ENCODE measurements at regions not wholly inside any gene's neighbourhood (a gene's known extent, or its start where the extent isn't known, plus 50 kb on each side); places are given as distances from the start of the nearest gene placed in this dataset.

- ChIA-PET POLR2A (ENCODE audit: unreplicated experiment) (no interaction called here), CTCF (interaction anchor here (0.6 kb wide), 1 partner anchor 10 kb away, joined by 3 read pairs; no protein-coding TSS in a partner anchor)
- no peak overlapping the region for H3K18ac ChIP-seq (ENCODE audit: low read depth, low read length)
- H4K91ac ChIP-seq (ENCODE audit: insufficient read depth, low read depth, low read length): no peak overlapping the region
- H3K4me2 ChIP-seq (ENCODE audit: low read depth, low read length): no peak overlapping the region
- H2BK15ac ChIP-seq (ENCODE audit: low read depth, low read length): no peak overlapping the region
- no peaks in the 10 kb centered on the region for H3K36me3 ChIP-seq (ENCODE audit: control insufficient read depth, insufficient read depth, low read length)
- no peaks in the 10 kb centered on the region for H3K9me1 ChIP-seq (ENCODE audit: insufficient read depth, low read length)
- DNase-seq: no peak
- no peak overlapping the region for H4K8ac ChIP-seq (ENCODE audit: low read depth in 2 of 2, low read length in 2 of 2)
- in situ Hi-C loops (cut with MboI; ENCODE audit: low sequenced_read_pairs) (no loop called here), intact Hi-C loops (cut with micrococcal nuclease) (no loop called here), dilution Hi-C loops (cut with HindIII; ENCODE audit: low sequenced_read_pairs, unreplicated experiment) (no loop called here)
- H3K4me3 ChIP-seq (ENCODE audit: insufficient read depth, low read depth, low read length): no peak overlapping the region
- no peaks in the 10 kb centered on the region for H3K79me1 ChIP-seq (ENCODE audit: low read depth in 1 of 2, low read length in 2 of 2)
- no peaks in the 10 kb centered on the region for H3K27me3 ChIP-seq (ENCODE audit: control insufficient read depth, insufficient read depth, low read length)
- no peak for ATAC-seq (ENCODE audit: low read depth)
- H3K4ac ChIP-seq (ENCODE audit: low read depth, low read length): no peak overlapping the region
- H2AK9ac ChIP-seq (replicated peaks; ENCODE audit: low read depth, low read length, poor library complexity): no peak overlapping the region
- no peak overlapping the region for H4K5ac ChIP-seq (ENCODE audit: low read depth, low read length)
- no peak overlapping the region for H2BK120ac ChIP-seq (ENCODE audit: low read depth, low read length)
- no peaks in the 10 kb centered on the region for H3K4me1 ChIP-seq (ENCODE audit: control insufficient read depth, insufficient read depth, low read length)
- no peaks in the 10 kb centered on the region for H4K20me1 ChIP-seq (ENCODE audit: insufficient read depth, low read length)
- no peak for TF ChIP-seq CHD1 (IDR thresholded peaks at IDR 0.05; ENCODE audit: low read depth, low read length)
- no peak for TF ChIP-seq NFE2L2 (IDR thresholded peaks at IDR 0.05; ENCODE audit: low read depth, low read length)
- TF ChIP-seq RCOR1 (IDR thresholded peaks at IDR 0.05; ENCODE audit: insufficient replicate concordance, low read length): no peak
- TF ChIP-seq MAFK (IDR thresholded peaks at IDR 0.05; ENCODE audit: low read depth, low read length): no peak
- TF ChIP-seq RAD21 (IDR thresholded peaks at IDR 0.05; ENCODE audit: low read length): no peak
- H2BK5ac ChIP-seq (ENCODE audit: low read depth, low read length, poor library complexity, severe bottlenecking): no peak overlapping the region
- no peak overlapping the region for H3K9ac ChIP-seq (ENCODE audit: low read depth, low read length)
- no peak overlapping the region for H3K23ac ChIP-seq (ENCODE audit: low read depth, low read length)
- BruUV-seq (replicated peaks): no TSS peak
- no CpG with 5 or more reads among the region's 2 CpGs for whole genome bisulfite sequencing, 2 experiments (ENCODE audit: extremely low coverage in 2 of 2, insufficient read length in 1 of 2)
- H3K9me3 ChIP-seq (ENCODE audit: control insufficient read depth, insufficient read depth, low read length): no peaks in the 10 kb centered on the region
- H2AK5ac ChIP-seq (ENCODE audit: low read depth, low read length): no peak overlapping the region
- H2AFZ ChIP-seq (replicated peaks; ENCODE audit: low read length, poor library complexity): no peak overlapping the region
- H3K14ac ChIP-seq (replicated peaks; ENCODE audit: low read depth, low read length): no peak overlapping the region
- H3K56ac ChIP-seq (ENCODE audit: extremely low read depth, insufficient read depth, low read length): no peak overlapping the region
- no peak overlapping the region for H3K27ac ChIP-seq (ENCODE audit: insufficient read depth, low read length)
- no peak overlapping the region for H2BK20ac ChIP-seq (ENCODE audit: low read depth, low read length)
Observed at GRCh38 chr6:9710574-9710973, 704.3 kb downstream of the TFAP2A start.
